GM18520 (cell line): ENCODE measurements at regions not wholly inside any gene's neighbourhood (a gene's known extent, or its start where the extent isn't known, plus 50 kb on each side); places are given as distances from the start of the nearest gene placed in this dataset.

Experiments used
- ATAC-seq: cut with Tn5 transposase; IDR thresholded peaks from one replicate; pipeline ENCODE4 v1.9.1; 2021; ENCODE audit not compliant: unreplicated experiment

GRCh38 chr5:2459251-2459650 is 292.2 kb downstream of the IRX2 start:
- no peak for ATAC-seq

- ATAC-seq = no peak
Measured at GRCh38 chr5:2455878-2456277, 295.6 kb downstream of the IRX2 start.

- ATAC-seq = no peak
Measured at GRCh38 chr5:2454876-2455275, 296.6 kb downstream of the IRX2 start.

GRCh38 chr5:2453781-2454180 is 297.7 kb downstream of the IRX2 start:
- no peak for ATAC-seq

- no peak for ATAC-seq
Measured at GRCh38 chr5:2451100-2451499, 300.4 kb downstream of the IRX2 start.

GRCh38 chr5:2442496-2443354 is 308.8 kb downstream of the IRX2 start:
- ATAC-seq = no peak

- ATAC-seq = no peak
Measured at GRCh38 chr5:2441495-2442180, 309.8 kb downstream of the IRX2 start.

- no peak for ATAC-seq
Measured at GRCh38 chr5:2439608-2440007, 311.9 kb downstream of the IRX2 start.

- no peak for ATAC-seq
Measured at GRCh38 chr5:2433086-2433485, 318.4 kb downstream of the IRX2 start.

- ATAC-seq = no peak
Measured at GRCh38 chr5:2432076-2432920, 319.2 kb downstream of the IRX2 start.

- ATAC-seq = no peak
Measured at GRCh38 chr5:2430606-2431005, 320.9 kb downstream of the IRX2 start.

GRCh38 chr5:2427983-2428382 is 323.5 kb downstream of the IRX2 start:
- no peak for ATAC-seq

- no peak for ATAC-seq
Measured at GRCh38 chr5:2423634-2424033, 327.8 kb downstream of the IRX2 start.

GRCh38 chr5:2417301-2417700 is 334.2 kb downstream of the IRX2 start:
- ATAC-seq = no peak

GRCh38 chr5:2415678-2416077 is 335.8 kb downstream of the IRX2 start:
- ATAC-seq = no peak

- no peak for ATAC-seq
Measured at GRCh38 chr5:2410451-2410850, 341.0 kb downstream of the IRX2 start.

GRCh38 chr5:2403296-2403695 is 348.2 kb downstream of the IRX2 start:
- ATAC-seq = no peak

GRCh38 chr5:2399804-2400203 is 351.7 kb downstream of the IRX2 start:
- ATAC-seq = no peak

GRCh38 chr5:2399096-2399495 is 352.4 kb downstream of the IRX2 start:
- ATAC-seq = no peak

GRCh38 chr5:2393556-2393955 is 357.9 kb downstream of the IRX2 start:
- no peak for ATAC-seq

- no peak for ATAC-seq
Measured at GRCh38 chr5:2391566-2391965, 359.9 kb downstream of the IRX2 start.

GRCh38 chr5:2391021-2391420 is 360.5 kb downstream of the IRX2 start:
- no peak for ATAC-seq
